ENCODE measurements at regions not wholly inside any gene's neighbourhood (a gene's known extent, or its start where the extent isn't known, plus 50 kb on each side); places are given as distances from the start of the nearest gene placed in this dataset.

DNA sequence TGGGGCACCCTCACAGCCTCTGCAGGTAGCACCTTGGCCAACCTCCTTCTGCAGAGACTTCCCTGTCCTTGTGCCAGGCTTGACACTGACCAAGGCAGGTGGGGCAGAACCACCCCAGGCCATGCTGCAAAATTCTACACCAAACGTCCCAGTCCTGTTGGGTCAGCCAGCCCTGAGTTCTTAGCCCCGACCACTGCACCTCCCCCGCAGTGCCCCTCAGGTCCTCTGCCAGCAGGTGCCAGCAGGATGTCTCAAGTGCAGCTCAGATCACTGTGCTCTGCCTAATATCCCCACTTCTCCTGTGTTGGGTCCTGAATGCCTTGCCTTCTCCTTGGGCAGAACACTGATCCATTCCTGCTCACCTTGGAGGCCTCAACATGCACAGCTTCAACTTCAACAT, 999.7 kb downstream of the TBC1D22A start:
- Histone ChIP-seq H3K4me2 (ENCODE audit: low read length) (no peak overlapping the region), H3K4me3 (ENCODE audit: low read length) (no peak overlapping the region), H3K9me2 (replicated peaks; ENCODE audit: control insufficient read depth, low read length) (no peaks in the 10 kb centered on the region), H3K79me2 (ENCODE audit: control insufficient read depth, low read length) (no peaks in the 10 kb centered on the region), H3K9me3 (ENCODE audit: control insufficient read depth, insufficient read depth, low read length) (no peaks in the 10 kb centered on the region), H3K36me3 (ENCODE audit: control insufficient read depth, low read length) (no peaks in the 10 kb centered on the region), H3K4me1 (ENCODE audit: control insufficient read depth, low read length) (no peaks in the 10 kb centered on the region), H3K27ac (ENCODE audit: low read depth, low read length) (no peak overlapping the region), H3K27me3 (ENCODE audit: control insufficient read depth, low read length) (peaks cover 4% of the 10 kb centered on the region), H4K20me1 (ENCODE audit: control insufficient read depth, insufficient read depth, low read depth, low read length) (no peaks in the 10 kb centered on the region), H3F3A (ENCODE audit: control insufficient read depth, insufficient read depth) (no peaks in the 10 kb centered on the region)
- TF ChIP-seq EZH2phosphoT487 (IDR thresholded peaks at IDR 0.05; ENCODE audit: borderline replicate concordance, low read length): no peak
- TF ChIP-seq, protein P1, sequence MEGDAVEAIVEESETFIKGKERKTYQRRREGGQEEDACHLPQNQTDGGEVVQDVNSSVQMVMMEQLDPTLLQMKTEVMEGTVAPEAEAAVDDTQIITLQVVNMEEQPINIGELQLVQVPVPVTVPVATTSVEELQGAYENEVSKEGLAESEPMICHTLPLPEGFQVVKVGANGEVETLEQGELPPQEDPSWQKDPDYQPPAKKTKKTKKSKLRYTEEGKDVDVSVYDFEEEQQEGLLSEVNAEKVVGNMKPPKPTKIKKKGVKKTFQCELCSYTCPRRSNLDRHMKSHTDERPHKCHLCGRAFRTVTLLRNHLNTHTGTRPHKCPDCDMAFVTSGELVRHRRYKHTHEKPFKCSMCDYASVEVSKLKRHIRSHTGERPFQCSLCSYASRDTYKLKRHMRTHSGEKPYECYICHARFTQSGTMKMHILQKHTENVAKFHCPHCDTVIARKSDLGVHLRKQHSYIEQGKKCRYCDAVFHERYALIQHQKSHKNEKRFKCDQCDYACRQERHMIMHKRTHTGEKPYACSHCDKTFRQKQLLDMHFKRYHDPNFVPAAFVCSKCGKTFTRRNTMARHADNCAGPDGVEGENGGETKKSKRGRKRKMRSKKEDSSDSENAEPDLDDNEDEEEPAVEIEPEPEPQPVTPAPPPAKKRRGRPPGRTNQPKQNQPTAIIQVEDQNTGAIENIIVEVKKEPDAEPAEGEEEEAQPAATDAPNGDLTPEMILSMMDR (IDR thresholded peaks at IDR 0.05; ENCODE audit: low read depth, low read length, poor library complexity, severe bottlenecking): no peak

DNA sequence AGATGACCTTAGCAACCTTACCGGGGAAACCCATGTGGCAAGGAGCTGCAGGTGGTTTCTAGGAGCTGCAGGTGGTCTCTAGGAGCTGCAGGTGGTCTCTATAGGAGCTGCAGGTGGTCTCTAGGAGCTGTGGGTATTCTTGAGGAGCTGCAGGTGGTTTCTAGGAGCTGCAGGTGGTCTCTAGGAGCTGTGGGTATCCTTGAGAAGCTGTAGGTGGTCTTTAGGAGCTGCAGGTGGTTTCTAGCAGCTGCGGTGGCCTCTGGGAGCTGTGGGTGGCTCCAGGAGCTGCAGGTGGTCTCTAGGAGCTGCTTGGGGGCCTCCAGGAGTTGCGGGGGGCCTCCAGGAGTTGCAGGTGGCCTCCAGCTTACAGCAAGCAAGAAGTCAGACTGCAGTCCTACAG, 997.5 kb downstream of the TBC1D22A start:
- Histone ChIP-seq H3F3A (ENCODE audit: control insufficient read depth, insufficient read depth) (no peaks in the 10 kb centered on the region), H4K20me1 (ENCODE audit: control insufficient read depth, insufficient read depth, low read depth, low read length) (no peaks in the 10 kb centered on the region), H3K4me2 (ENCODE audit: low read length) (no peak overlapping the region), H3K36me3 (ENCODE audit: control insufficient read depth, low read length) (no peaks in the 10 kb centered on the region), H3K79me2 (ENCODE audit: control insufficient read depth, low read length) (no peaks in the 10 kb centered on the region), H3K4me3 (ENCODE audit: low read length) (no peak overlapping the region), H3K9me3 (ENCODE audit: control insufficient read depth, insufficient read depth, low read length) (no peaks in the 10 kb centered on the region), H3K27me3 (ENCODE audit: control insufficient read depth, low read length) (no peaks in the 10 kb centered on the region; the same call in 1 of the 2 replicates), H3K27ac (ENCODE audit: low read depth, low read length) (no peak overlapping the region), H3K4me1 (ENCODE audit: control insufficient read depth, low read length) (no peaks in the 10 kb centered on the region), H3K9me2 (replicated peaks; ENCODE audit: control insufficient read depth, low read length) (no peaks in the 10 kb centered on the region)
- TF ChIP-seq EZH2phosphoT487 (IDR thresholded peaks at IDR 0.05; ENCODE audit: borderline replicate concordance, low read length): no peak
- TF ChIP-seq, protein P1 (IDR thresholded peaks at IDR 0.05; ENCODE audit: low read depth, low read length, poor library complexity, severe bottlenecking): no peak

DNA sequence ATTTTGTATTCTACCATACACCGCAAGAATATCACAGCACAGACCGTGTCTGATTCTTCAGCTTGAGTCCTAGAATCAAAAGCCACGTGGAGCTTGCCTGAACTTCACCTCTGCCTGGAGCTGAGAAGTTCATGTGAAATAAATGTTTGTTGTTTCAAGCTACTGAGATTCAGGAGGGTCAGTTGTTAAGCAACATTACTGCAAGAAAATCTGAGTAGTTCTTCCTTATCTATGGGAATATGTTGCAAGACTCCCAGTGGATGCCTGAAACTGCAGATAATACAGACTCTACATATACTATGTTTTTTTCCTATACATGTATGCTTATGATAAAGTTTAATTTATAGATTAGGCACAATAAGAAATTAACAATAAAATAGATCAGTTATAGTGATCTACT, 995.3 kb downstream of the TBC1D22A start:
- Histone ChIP-seq H3K4me1 (ENCODE audit: control insufficient read depth, low read length) (no peaks in the 10 kb centered on the region), H3K27ac (ENCODE audit: low read depth, low read length) (no peak overlapping the region), H3K4me2 (ENCODE audit: low read length) (no peak overlapping the region), H3K9me2 (replicated peaks; ENCODE audit: control insufficient read depth, low read length) (no peaks in the 10 kb centered on the region), H3K79me2 (ENCODE audit: control insufficient read depth, low read length) (no peaks in the 10 kb centered on the region), H4K20me1 (ENCODE audit: control insufficient read depth, insufficient read depth, low read depth, low read length) (no peaks in the 10 kb centered on the region), H3K36me3 (ENCODE audit: control insufficient read depth, low read length) (no peaks in the 10 kb centered on the region), H3F3A (ENCODE audit: control insufficient read depth, insufficient read depth) (no peaks in the 10 kb centered on the region), H3K27me3 (ENCODE audit: control insufficient read depth, low read length) (no peaks in the 10 kb centered on the region), H3K9me3 (ENCODE audit: control insufficient read depth, insufficient read depth, low read length) (no peaks in the 10 kb centered on the region), H3K4me3 (ENCODE audit: low read length) (no peak overlapping the region)
- TF ChIP-seq, protein P1 (IDR thresholded peaks at IDR 0.05; ENCODE audit: low read depth, low read length, poor library complexity, severe bottlenecking): no peak
- TF ChIP-seq EZH2phosphoT487 (IDR thresholded peaks at IDR 0.05; ENCODE audit: borderline replicate concordance, low read length): no peak

DNA sequence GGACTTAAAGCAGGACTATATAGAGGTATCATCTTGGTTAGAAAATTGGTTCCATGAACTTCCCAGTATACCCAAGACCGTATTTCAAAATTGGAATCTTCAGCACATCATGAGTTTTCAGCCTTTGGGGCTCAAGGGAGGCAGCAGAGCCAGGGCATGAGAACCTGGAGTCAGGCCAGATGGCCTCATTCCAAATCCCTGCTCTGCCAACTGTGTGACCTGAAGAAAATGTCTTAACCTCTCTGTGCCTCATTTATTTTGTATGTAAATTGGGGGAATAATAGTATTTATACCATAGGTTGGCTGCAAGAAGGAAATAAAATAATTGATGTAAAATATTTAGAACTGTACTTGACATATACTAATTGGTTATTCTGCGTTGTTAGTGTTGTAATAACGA, 987.6 kb downstream of the TBC1D22A start:
- Histone ChIP-seq H3F3A (ENCODE audit: control insufficient read depth, insufficient read depth) (no peaks in the 10 kb centered on the region), H3K9me2 (replicated peaks; ENCODE audit: control insufficient read depth, low read length) (no peaks in the 10 kb centered on the region), H3K4me1 (ENCODE audit: control insufficient read depth, low read length) (no peaks in the 10 kb centered on the region), H4K20me1 (ENCODE audit: control insufficient read depth, insufficient read depth, low read depth, low read length) (no peaks in the 10 kb centered on the region), H3K4me3 (ENCODE audit: low read length) (no peak overlapping the region), H3K9me3 (ENCODE audit: control insufficient read depth, insufficient read depth, low read length) (no peaks in the 10 kb centered on the region), H3K79me2 (ENCODE audit: control insufficient read depth, low read length) (no peaks in the 10 kb centered on the region), H3K27me3 (ENCODE audit: control insufficient read depth, low read length) (0 out of 2 replicates have a peak, but pooled peaks cover 3% of the 10 kb centered on the region), H3K4me2 (ENCODE audit: low read length) (no peak overlapping the region), H3K27ac (ENCODE audit: low read depth, low read length) (no peak overlapping the region), H3K36me3 (ENCODE audit: control insufficient read depth, low read length) (no peaks in the 10 kb centered on the region)
- TF ChIP-seq, protein P1 (IDR thresholded peaks at IDR 0.05; ENCODE audit: low read depth, low read length, poor library complexity, severe bottlenecking): no peak
- no peak for TF ChIP-seq EZH2phosphoT487 (IDR thresholded peaks at IDR 0.05; ENCODE audit: borderline replicate concordance, low read length)
